ENCODE measurements at regions not wholly inside any gene's neighbourhood (a gene's known extent, or its start where the extent isn't known, plus 50 kb on each side); places are given as distances from the start of the nearest gene placed in this dataset.

- H3K9me3 ChIP-seq (ENCODE audit: low read length) = no peaks in the 10 kb centered on the region
- no peaks in the 10 kb centered on the region for H3K4me1 ChIP-seq (ENCODE audit: insufficient read depth, low read length, poor library complexity, severe bottlenecking)
- no peak overlapping the region for H3K27ac ChIP-seq (ENCODE audit: low read depth, low read length, poor library complexity, severe bottlenecking)
- H3K4me2 ChIP-seq (ENCODE audit: low read length) = no peak overlapping the region
- H3K36me3 ChIP-seq (ENCODE audit: insufficient read depth, low read length) = no peaks in the 10 kb centered on the region
- no peak overlapping the region for H3K4me3 ChIP-seq (ENCODE audit: low read depth, low read length, poor library complexity, severe bottlenecking)
- TF ChIP-seq CTCF (conservative IDR thresholded peaks at IDR 0.05; ENCODE audit: low read length) (no peak), EZH2phosphoT487 (IDR thresholded peaks at IDR 0.05; ENCODE audit: borderline replicate concordance, low read depth, low read length) (no peak)
- DNase-seq (ENCODE audit: low spot score) = no peak
- ChIA-PET POLR2A (no interaction called here), CTCF (ENCODE audit: unreplicated experiment) (no interaction called here)
- no TSS peak for BruUV-seq (replicated peaks)
- no peaks in the 10 kb centered on the region for H3K9me2 ChIP-seq (ENCODE audit: insufficient read depth, low read length)
- intact Hi-C loops (cut with micrococcal nuclease; ENCODE audit: unreplicated experiment) = no loop called here
- H2AFZ ChIP-seq (ENCODE audit: low read length) = no peak overlapping the region
- H4K20me1 ChIP-seq (ENCODE audit: insufficient read depth, low read length) = no peaks in the 10 kb centered on the region
- H3K79me2 ChIP-seq (ENCODE audit: insufficient read depth, low read depth, low read length) = no peaks in the 10 kb centered on the region
These were observed 428.2 kb downstream of the CDK5RAP2 start for GRCh38 chr9:120151806-120152205.

- POLR2A ChIA-PET = no interaction called here
- Histone ChIP-seq H3K4me3 (ENCODE audit: low read depth, low read length, poor library complexity, severe bottlenecking) (no peak overlapping the region), H2AFZ (ENCODE audit: low read length) (no peak overlapping the region), H3K9me3 (ENCODE audit: low read length) (no peaks in the 10 kb centered on the region), H4K20me1 (ENCODE audit: insufficient read depth, low read length) (no peaks in the 10 kb centered on the region), H3K79me2 (ENCODE audit: insufficient read depth, low read depth, low read length) (no peaks in the 10 kb centered on the region), H3K36me3 (ENCODE audit: insufficient read depth, low read length) (no peaks in the 10 kb centered on the region), H3K4me2 (ENCODE audit: low read length) (no peak overlapping the region), H3K27ac (ENCODE audit: low read depth, low read length, poor library complexity, severe bottlenecking) (no peak overlapping the region), H3K9me2 (ENCODE audit: insufficient read depth, low read length) (no peaks in the 10 kb centered on the region), H3K4me1 (ENCODE audit: insufficient read depth, low read length, poor library complexity, severe bottlenecking) (no peaks in the 10 kb centered on the region)
- intact Hi-C loops (cut with micrococcal nuclease; ENCODE audit: unreplicated experiment) = no loop called here
- no peak for TF ChIP-seq EZH2phosphoT487 (IDR thresholded peaks at IDR 0.05; ENCODE audit: borderline replicate concordance, low read depth, low read length)
- TF ChIP-seq CTCF (conservative IDR thresholded peaks at IDR 0.05; ENCODE audit: low read length) = no peak
- no TSS peak for BruUV-seq (replicated peaks)
- no peak for DNase-seq (ENCODE audit: low spot score)
- CTCF ChIA-PET (ENCODE audit: unreplicated experiment) = no interaction called here
These were observed 428.8 kb downstream of the CDK5RAP2 start for GRCh38 chr9:120151149-120151548.

DNA sequence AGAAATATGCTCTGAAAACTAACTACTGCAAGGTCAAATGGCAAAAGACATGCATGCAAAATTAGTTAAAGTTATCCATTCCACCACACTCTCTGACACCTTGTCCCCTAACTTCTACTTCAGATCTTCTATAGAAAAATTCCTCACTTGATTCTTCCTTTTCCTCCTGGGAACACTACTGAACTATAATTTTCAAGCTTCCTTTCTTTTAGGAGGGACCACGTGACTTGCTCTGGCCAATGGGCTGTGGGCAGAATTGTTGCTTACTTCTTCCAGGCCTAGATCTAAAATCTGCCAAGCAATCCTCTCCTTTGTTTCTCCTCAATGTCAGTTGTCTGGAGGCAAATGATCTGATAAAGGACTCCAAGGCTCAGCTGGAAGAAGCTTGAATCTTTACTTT lies 441.0 kb downstream of the CDK5RAP2 start:
- H3K4me2 ChIP-seq (ENCODE audit: low read length) = no peak overlapping the region
- no peak overlapping the region for H2AFZ ChIP-seq (ENCODE audit: low read length)
- intact Hi-C loops (cut with micrococcal nuclease; ENCODE audit: unreplicated experiment) = no loop called here
- DNase-seq (ENCODE audit: low spot score) = no peak
- H3K9me3 ChIP-seq (ENCODE audit: low read length) = no peaks in the 10 kb centered on the region
- no peak for TF ChIP-seq CTCF (conservative IDR thresholded peaks at IDR 0.05; ENCODE audit: low read length)
- no peak for TF ChIP-seq EZH2phosphoT487 (IDR thresholded peaks at IDR 0.05; ENCODE audit: borderline replicate concordance, low read depth, low read length)
- H3K79me2 ChIP-seq (ENCODE audit: insufficient read depth, low read depth, low read length) = no peaks in the 10 kb centered on the region
- no peaks in the 10 kb centered on the region for H3K4me1 ChIP-seq (ENCODE audit: insufficient read depth, low read length, poor library complexity, severe bottlenecking)
- H3K27ac ChIP-seq (ENCODE audit: low read depth, low read length, poor library complexity, severe bottlenecking) = no peak overlapping the region
- no peaks in the 10 kb centered on the region for H3K9me2 ChIP-seq (ENCODE audit: insufficient read depth, low read length)
- no TSS peak for BruUV-seq (replicated peaks)
- CTCF ChIA-PET (ENCODE audit: unreplicated experiment) = no interaction called here
- POLR2A ChIA-PET = no interaction called here
- H4K20me1 ChIP-seq (ENCODE audit: insufficient read depth, low read length) = no peaks in the 10 kb centered on the region
- no peak overlapping the region for H3K4me3 ChIP-seq (ENCODE audit: low read depth, low read length, poor library complexity, severe bottlenecking)
- H3K36me3 ChIP-seq (ENCODE audit: insufficient read depth, low read length) = no peaks in the 10 kb centered on the region

Measured in OCI-LY7 (cell line).